ENCODE measurements at regions not wholly inside any gene's neighbourhood (a gene's known extent, or its start where the extent isn't known, plus 50 kb on each side); places are given as distances from the start of the nearest gene placed in this dataset.

- TF ChIP-seq, protein P1, sequence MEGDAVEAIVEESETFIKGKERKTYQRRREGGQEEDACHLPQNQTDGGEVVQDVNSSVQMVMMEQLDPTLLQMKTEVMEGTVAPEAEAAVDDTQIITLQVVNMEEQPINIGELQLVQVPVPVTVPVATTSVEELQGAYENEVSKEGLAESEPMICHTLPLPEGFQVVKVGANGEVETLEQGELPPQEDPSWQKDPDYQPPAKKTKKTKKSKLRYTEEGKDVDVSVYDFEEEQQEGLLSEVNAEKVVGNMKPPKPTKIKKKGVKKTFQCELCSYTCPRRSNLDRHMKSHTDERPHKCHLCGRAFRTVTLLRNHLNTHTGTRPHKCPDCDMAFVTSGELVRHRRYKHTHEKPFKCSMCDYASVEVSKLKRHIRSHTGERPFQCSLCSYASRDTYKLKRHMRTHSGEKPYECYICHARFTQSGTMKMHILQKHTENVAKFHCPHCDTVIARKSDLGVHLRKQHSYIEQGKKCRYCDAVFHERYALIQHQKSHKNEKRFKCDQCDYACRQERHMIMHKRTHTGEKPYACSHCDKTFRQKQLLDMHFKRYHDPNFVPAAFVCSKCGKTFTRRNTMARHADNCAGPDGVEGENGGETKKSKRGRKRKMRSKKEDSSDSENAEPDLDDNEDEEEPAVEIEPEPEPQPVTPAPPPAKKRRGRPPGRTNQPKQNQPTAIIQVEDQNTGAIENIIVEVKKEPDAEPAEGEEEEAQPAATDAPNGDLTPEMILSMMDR (IDR thresholded peaks at IDR 0.05), result no peak
- no peak for TF ChIP-seq POLR2A (IDR thresholded peaks at IDR 0.05)
These were observed 101.2 kb downstream of the TPRA1 start for GRCh38 chr3:127489357-127489756.
